ENCODE measurements at regions not wholly inside any gene's neighbourhood (a gene's known extent, or its start where the extent isn't known, plus 50 kb on each side); places are given as distances from the start of the nearest gene placed in this dataset.
"Not testable (repeated sequence)": the region's sequence is repeated elsewhere in the genome, so short reads cannot be mapped to it uniquely, and the experiment has no call there.

- DNase-seq: no peak
These were observed 597.1 kb upstream of the B3GAT1 start for GRCh38 chr11:135009125-135009524.

DNA sequence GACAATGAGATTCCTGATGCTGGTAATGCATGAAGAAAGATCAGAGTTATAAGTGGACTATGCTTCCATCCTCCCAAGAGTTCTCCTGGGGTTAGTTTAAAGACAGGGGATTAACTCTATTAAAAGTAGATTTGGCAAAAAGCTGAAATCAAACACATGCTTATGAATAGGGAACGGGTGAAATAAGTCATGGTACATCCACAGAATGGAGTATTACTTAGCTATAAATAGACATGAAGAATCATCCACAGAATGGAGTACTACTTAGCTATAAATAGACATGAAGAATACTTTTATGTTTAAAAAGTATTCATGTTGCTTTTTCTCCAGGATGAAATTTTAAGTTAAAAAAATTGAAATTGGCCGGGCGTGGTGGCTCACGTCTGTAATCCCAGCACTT lies 596.4 kb upstream of the B3GAT1 start:
- no peak for DNase-seq

- no peak for DNase-seq
These were observed 596.0 kb upstream of the B3GAT1 start for GRCh38 chr11:135008001-135008405.

DNA sequence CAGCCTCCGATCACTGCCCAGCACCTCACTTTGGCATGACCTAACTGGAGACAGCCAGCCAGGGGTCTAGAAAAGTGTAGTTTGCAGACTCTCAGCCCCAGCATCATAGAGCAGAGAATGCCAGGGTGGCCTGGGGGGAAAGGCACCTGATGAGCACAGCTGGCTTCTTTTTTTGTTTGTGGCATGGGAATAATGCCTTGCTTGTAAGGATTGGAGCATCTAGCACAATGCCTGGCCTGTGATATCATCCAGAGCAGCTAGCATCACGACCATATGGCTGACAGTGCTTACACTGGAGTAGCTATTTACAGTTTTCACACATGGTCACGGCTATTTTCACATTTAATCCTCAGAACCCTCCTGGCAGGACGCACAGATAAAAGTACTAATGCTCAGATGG lies 594.8 kb upstream of the B3GAT1 start:
- DNase-seq: no peak

GRCh38 chr11:135004495-135004894 lies 592.5 kb upstream of the B3GAT1 start:
- no peak for DNase-seq

- DNase-seq: no peak
These were observed 590.2 kb upstream of the B3GAT1 start for GRCh38 chr11:135002236-135002635.

GRCh38 chr11:135001581-135001980 lies 589.5 kb upstream of the B3GAT1 start:
- no peak for DNase-seq

DNA sequence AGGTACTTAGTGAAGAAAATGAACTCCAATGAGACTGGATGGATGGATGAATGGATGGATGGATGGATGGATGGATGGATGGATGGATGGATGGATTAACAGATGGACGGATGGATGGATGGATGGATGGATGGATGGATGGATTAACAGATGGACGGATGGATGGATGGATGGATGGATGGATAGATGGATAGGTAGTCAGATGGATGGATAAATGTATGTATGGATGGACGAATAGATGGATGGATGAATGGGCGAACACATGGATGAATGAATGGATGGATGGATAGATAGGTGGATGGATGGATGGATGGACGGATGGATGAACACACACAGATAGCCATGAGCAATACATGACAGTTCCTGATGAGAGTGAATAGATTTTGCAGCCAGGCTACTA lies 589.0 kb upstream of the B3GAT1 start:
- not testable (repeated sequence) for DNase-seq

DNA sequence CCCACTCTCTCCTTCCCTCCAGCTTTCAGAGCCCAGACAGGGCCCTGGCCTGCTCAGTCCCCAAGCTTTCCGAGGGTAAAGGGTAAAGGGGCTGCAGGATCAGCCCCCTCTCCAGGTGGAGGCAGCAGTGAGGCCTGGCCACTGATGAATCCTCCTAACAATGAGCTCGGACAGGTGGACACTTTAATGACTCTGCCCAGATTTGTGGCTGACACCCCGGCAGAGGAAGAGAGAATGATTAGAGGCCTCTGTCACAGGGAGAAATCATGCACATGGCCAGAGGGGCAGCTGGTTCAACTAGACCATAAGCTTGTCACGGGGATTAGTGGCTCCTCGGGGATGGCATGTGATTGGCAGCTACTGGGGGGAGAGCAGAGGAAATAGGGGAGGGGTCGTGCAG lies 587.5 kb upstream of the B3GAT1 start:
- DNase-seq: no peak

DNA sequence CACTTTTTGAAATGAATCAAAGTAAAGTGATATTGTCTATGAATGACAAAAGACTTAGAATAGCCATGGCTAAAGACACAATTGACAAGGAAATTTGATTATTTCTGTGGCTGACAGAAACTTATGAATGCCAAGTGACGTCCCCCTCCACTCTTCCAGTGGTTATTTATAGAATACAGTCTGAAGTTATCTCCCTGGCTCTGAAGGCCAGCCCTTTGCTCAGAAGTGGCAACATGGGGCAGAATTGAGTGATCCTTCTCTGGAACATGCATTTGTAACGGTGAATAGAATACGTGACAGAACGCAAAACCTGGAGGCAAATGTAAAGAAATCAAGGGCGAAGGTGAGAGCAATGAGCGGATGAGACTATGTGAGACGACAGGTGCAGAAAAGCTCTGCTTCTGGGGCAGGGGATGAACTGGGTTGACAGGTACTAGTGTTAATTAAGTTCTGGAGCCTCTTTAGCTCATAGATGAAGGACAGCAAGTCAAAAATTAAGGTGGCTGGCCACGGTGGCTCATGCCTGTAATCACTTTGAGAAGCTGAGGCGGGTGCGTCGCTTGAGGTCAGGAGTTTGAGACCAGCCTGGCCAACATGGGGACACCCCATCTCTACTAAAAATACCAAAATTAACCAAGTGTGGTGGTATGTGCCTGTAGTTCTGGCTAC lies 585.7 kb upstream of the B3GAT1 start:
- DNase-seq: no peak

DNA sequence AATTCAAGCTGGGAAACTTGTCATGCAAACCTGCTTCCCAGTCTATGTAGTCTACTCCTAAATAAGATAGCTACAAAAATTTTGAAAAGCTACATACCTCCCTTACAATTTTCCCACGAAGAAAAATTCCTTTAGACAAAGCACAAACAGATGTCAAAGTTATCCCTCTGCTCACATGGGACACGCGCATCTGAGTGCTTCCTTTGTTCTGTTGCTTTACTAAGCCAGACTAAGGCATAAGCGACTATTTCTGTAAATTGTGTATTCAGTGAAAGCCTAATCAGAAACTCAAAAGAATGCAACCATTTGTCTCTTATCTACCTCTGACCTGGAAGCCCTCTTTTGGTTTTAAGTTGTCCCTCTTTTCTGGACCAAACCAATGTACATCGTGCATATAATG lies 583.7 kb upstream of the B3GAT1 start:
- DNase-seq: no peak

- DNase-seq: no peak
These were observed 582.4 kb upstream of the B3GAT1 start for GRCh38 chr11:134994431-134994830.

DNA sequence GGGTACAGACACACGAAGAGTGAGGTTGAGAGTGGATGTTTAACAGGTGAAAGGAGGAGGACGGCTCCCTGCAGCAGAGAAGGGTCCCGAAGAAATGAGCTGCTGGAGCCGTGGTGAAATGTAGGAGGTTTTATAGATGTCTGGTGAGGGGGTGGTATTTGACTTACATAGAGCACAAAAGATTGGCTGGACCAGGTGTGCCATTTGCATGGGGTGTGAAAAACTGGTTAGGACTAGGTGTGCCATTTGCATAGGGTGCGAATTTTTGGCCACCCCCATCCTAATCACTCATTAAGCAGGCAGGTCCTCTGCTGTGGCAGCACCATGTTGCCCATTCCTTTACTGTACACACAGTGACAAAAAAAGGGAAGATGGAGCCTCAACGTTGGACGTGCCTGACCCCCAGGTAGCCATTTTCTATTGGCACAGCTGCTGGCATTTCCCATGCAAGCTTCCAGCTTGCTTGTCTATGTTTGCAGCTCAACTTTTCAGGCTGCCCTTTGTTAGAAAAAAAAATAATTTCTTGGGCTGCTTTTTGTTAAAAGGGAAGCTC lies 581.7 kb upstream of the B3GAT1 start:
- no peak for DNase-seq

DNA sequence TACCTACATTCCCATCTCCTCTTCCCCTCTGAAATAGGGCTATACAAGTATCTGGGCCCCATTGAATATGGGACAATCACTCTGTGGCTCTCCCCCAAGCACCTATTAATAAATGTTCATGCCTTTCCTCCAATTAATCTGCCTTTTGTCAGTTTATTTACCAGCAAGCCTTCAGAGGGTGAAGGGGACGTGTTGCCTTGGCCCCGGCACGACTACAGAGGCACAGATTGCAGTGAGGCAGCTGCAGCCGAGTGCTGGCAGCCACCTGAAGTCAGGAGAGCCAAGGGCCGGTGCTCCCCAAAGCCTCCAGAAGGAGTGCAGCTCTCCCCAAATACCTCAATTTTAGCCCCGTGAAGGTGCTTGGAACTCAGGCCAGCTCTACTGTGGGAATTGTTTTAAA lies 580.9 kb upstream of the B3GAT1 start:
- DNase-seq: no peak

- DNase-seq: no peak
These were observed 576.5 kb upstream of the B3GAT1 start for GRCh38 chr11:134988495-134988894.

GRCh38 chr11:134987822-134988221 lies 575.8 kb upstream of the B3GAT1 start:
- DNase-seq: no peak

DNA sequence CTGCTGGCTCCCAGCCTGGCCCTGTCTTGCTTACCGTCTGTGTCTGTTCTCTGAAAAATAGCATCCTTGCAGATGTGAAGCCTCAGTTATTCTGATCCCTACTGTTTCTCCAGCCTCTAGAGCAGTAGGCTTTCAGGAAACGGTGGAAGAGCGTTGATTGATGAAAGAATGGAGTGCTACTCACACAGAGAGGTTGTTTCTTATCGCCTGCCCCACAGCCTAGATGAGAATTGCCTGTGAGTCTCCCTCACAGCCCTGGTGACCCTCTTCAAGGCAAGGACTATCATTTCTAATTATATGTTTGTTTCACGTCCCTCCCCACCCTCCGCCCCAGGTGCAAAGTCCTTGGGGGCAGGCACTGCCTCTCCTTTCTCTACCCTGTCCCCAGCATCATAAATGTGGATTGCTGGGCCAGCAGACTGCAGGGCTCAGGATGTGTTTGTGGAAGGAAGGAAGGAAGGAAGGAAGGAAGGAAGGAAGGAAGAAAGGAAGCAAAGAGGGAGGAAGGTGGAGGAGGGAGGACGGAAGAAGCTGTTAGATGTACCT lies 575.3 kb upstream of the B3GAT1 start:
- DNase-seq: no peak

GRCh38 chr11:134984421-134984820 lies 572.4 kb upstream of the B3GAT1 start:
- DNase-seq: no peak

GRCh38 chr11:134982432-134982831 lies 570.4 kb upstream of the B3GAT1 start:
- not testable (repeated sequence) for DNase-seq

GRCh38 chr11:134981835-134982234 lies 569.8 kb upstream of the B3GAT1 start:
- no peak for DNase-seq

GRCh38 chr11:134980819-134981710 lies 569.0 kb upstream of the B3GAT1 start:
- no peak for DNase-seq

DNA sequence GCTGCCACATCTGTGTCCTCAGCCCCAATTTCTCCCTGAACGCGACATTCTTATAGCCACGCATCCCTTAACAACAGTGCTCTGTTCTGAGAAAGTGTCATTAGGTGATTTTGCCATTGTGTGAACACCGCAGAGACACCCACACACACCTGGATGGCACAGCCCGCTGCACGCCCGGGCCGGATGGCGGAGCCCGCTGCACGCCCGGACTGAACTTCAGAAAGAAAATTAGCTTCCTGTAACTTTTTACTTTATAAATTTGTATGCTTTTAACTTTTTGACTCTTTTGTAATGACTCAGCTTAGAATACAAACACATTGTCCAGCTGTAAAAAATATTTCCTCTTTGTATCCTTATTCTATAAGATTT lies 567.0 kb upstream of the B3GAT1 start:
- not testable (repeated sequence) for DNase-seq

DNA sequence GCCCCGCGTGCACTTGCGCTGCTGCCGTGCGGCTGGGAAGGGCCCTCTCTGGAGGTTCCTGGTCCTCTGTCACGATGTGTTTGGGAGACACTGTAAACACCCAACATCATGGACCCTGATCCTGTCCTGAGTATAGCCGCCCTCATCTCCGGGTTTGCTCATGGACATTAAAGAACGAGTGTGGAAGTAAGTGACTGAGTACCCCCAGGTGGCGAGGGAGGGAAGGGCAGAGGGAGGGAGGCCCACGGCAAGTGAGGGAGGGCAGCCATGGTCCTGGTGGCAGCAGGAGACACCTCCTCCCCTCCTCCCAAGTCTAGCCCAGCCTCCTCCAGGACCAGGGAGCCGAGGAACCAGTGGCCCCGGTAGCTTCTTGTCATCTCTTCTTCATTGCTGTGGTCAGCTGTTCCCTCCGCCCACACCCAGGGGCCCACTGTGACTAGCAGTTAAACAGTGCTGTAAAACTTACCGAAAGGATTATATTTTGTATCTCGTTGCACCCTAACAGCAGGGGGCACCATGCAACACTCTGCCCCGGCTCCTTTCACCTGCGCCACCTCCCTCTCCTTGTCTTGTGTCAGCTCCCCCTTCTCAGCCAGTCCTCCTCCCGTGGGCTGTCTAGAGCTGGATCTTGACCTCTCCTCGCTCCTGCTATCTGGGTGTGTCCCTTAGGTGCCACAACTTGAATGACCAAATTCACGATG lies 566.5 kb upstream of the B3GAT1 start:
- DNase-seq: no peak

All from central memory CD4-positive, alpha-beta T cell (primary cell).